H1 (cell line): ENCODE measurements at regions not wholly inside any gene's neighbourhood (a gene's known extent, or its start where the extent isn't known, plus 50 kb on each side); places are given as distances from the start of the nearest gene placed in this dataset.

ENCODE experiments used
- CBX8 ChIP-seq: fragments of 300-800, 300-1000 bp; sonication (generic); IDR thresholded peaks from 2 replicates; pipeline ENCODE4 v1.7.1; 2016; ENCODE audit warnings: low read depth, low read length, borderline replicate concordance
- CHD7 ChIP-seq: fragments of 300-600 bp; sonication (generic); IDR thresholded peaks from 2 replicates; pipeline ENCODE4 v1.7.1; 2012; ENCODE audit warnings: low read length, moderate library complexity, mild to moderate bottlenecking, inconsistent platforms; ENCODE audit not compliant: insufficient replicate concordance
- JUND ChIP-seq: IDR thresholded peaks from 2 replicates; pipeline ENCODE4 v1.6.1; 2011; ENCODE audit warnings: mild to moderate bottlenecking, improper control_type of control experiment, low read length
- TBP ChIP-seq: IDR thresholded peaks from 2 replicates; pipeline ENCODE4 v1.6.1; 2011; ENCODE audit warnings: low read depth, low read length, improper control_type of control experiment

- TF ChIP-seq CHD7 (no peak), TBP (no peak), CBX8 (no peak), JUND (no peak)
- TF ChIP-seq, all 59 proteins: peak for 0
These were observed 351.6 kb downstream of the ALG10 start (continued) for GRCh38 chr12:34373926-34374325.
